WI38 (cell line): ENCODE measurements at regions not wholly inside any gene's neighbourhood (a gene's known extent, or its start where the extent isn't known, plus 50 kb on each side); places are given as distances from the start of the nearest gene placed in this dataset.

Experiments used
- H3K4me3 ChIP-seq: 2 replicates; pipeline ENCODE4 v1.5.1; 2011; ENCODE audit warnings: low read depth, mild to moderate bottlenecking, control low read depth, low read length
- CTCF ChIP-seq: IDR thresholded peaks from 2 replicates; pipeline ENCODE4 v1.5.1; 2012; ENCODE audit warnings: low read depth, mild to moderate bottlenecking, control low read depth, low read length

DNA sequence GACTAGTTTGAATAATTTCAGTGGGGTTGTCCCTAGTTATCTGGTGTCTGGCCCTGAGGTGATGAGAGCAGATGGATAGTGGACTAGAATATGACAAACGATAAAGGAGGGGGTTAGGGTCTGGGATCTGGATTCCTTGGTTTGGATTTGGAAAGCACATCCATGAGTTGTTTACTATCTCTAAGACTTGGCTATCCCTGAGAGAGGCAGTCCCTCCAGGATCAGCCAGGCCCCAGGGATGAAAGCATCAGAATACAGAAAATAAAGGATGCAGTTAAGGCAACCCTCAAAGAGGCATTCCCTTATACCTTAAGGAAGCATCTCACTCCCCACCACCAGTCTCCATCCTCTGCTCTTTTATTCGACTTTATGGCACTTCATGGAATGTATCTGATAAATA, 230.7 kb downstream of the NHLRC3 start:
- no peak for TF ChIP-seq CTCF
- no peak overlapping the region for H3K4me3 ChIP-seq

DNA sequence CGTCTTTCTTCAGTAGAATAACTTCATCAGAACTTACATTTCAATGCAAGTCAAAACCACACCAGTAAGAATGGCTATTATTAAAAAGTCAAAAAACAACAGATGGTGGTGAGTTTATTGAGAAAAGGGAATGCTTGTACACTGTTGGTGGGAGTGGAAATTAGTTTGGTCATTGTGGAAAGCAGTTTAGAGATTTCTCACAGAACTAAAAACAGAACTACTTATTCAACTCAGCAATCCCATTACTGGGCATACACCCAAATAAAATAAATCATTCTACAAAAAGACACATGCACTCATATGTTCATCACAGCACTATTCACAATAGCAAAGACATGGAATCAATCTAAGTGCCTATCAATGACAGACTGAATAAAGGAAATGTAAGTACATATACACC, 231.2 kb downstream of the NHLRC3 start:
- no peak overlapping the region for H3K4me3 ChIP-seq
- no peak for TF ChIP-seq CTCF

GRCh38 chr13:39272994-39273393, 234.7 kb downstream of the NHLRC3 start:
- no peak overlapping the region for H3K4me3 ChIP-seq
- TF ChIP-seq CTCF, result no peak

DNA sequence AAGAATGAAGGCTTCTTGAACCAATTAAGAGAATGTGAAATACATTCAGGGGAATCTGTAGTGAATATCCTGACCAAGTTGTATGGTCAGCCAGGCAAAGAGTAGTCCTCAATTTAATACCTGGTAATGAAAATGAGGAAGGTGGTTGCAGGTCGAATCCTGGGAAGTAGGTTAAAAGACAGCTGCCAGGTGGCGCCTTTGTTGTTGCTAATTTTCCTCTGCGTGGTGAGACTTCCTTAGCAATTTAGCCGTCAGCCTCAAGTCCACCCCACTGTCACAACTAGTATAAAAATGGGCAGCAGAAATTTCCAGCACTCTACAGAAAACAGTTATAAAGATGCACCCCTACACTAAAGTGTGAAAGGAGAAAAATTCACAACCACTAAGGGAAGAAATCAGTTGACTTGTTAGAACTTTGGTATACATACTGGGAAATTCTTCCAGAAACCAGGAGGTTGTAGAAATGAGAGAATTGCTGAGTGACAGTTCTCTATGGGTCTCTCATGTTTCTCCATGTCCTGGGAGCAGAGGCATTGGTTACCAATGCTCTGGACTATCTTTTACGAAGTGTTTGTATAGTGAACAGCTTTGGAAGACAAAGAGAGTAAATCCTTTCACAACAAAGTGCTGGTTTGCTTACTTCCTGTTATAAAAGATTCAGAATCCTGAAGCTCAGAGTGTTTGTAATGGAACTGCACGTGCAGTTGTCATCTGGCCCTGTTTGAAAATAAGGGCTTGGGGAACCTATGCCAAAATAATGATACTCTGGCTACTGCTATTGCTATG, 235.9 kb downstream of the NHLRC3 start:
- H3K4me3 ChIP-seq, result no peak overlapping the region
- TF ChIP-seq CTCF, result no peak

- TF ChIP-seq CTCF, result no peak
- H3K4me3 ChIP-seq, result no peak overlapping the region
Observed at GRCh38 chr13:39274739-39275325, 236.6 kb downstream of the NHLRC3 start.

DNA sequence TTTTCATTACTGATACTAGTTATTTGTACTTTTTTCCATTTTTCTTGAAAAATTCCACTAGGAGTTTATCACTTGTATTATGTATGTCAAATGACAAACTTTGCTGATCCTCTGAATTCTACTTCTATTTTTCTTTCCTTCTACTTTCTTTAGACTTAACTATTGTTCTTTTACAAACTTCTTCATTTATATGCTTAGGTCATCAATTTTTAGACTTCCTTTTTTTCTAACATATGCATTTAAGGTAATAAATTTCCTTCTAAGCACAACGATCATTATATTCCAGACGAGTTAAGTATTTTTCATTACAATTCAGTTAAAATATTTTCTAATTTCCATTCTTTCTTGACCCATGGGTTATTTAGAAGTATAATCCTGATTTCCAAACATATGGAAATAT, 240.8 kb downstream of the NHLRC3 start:
- H3K4me3 ChIP-seq, result no peak overlapping the region
- TF ChIP-seq CTCF, result no peak

GRCh38 chr13:39281539-39282150, 243.4 kb downstream of the NHLRC3 start:
- no peak for TF ChIP-seq CTCF
- no peak overlapping the region for H3K4me3 ChIP-seq
